HTR-8/SVneo (cell line): ENCODE measurements at regions not wholly inside any gene's neighbourhood (a gene's known extent, or its start where the extent isn't known, plus 50 kb on each side); places are given as distances from the start of the nearest gene placed in this dataset.

Experiments used
- DNase-seq: peaks from one replicate; pipeline ENCODE4 v3.0.0; 2011; ENCODE audit warnings: low spot score, mixed read lengths; ENCODE audit not compliant: insufficient read length
- FAIRE-seq: peaks from 2 replicates; lab custom pipeline; 2011; peaks lifted over from hg19 to GRCh38; lab: Jason Lieb, UNC

- FAIRE-seq, result no peak
- DNase-seq, result no peak
Observed at GRCh38 chr6:112764377-112764776, 417.2 kb downstream of the RFPL4B start.

GRCh38 chr6:112770308-112770707, 423.2 kb downstream of the RFPL4B start:
- FAIRE-seq (no peak), DNase-seq (no peak)

- DNase-seq (no peak), FAIRE-seq (no peak)
Observed at GRCh38 chr6:112773187-112773586, 426.1 kb downstream of the RFPL4B start.

GRCh38 chr6:112774319-112774718, 427.2 kb downstream of the RFPL4B start:
- DNase-seq, result no peak
- no peak for FAIRE-seq

GRCh38 chr6:112780498-112781096, 433.5 kb downstream of the RFPL4B start:
- FAIRE-seq, result no peak
- DNase-seq, result peak; percentile 47

GRCh38 chr6:112781241-112781640, 434.1 kb downstream of the RFPL4B start:
- DNase-seq, result no peak
- FAIRE-seq, result peak; percentile 26

GRCh38 chr6:112785408-112785807, 438.3 kb downstream of the RFPL4B start:
- no peak for FAIRE-seq
- no peak for DNase-seq

GRCh38 chr6:112786801-112787200, 439.7 kb downstream of the RFPL4B start:
- DNase-seq, result no peak
- FAIRE-seq, result no peak

- no peak for DNase-seq
- no peak for FAIRE-seq
Observed at GRCh38 chr6:112787371-112787770, 440.2 kb downstream of the RFPL4B start.

- no peak for FAIRE-seq
- DNase-seq, result no peak
Observed at GRCh38 chr6:112795316-112795715, 448.2 kb downstream of the RFPL4B start.

- FAIRE-seq (no peak), DNase-seq (no peak)
Observed at GRCh38 chr6:112796712-112797111, 449.6 kb downstream of the RFPL4B start.

GRCh38 chr6:112799889-112800288, 452.8 kb downstream of the RFPL4B start:
- DNase-seq, result no peak
- no peak for FAIRE-seq

GRCh38 chr6:112800439-112800838, 453.3 kb downstream of the RFPL4B start:
- FAIRE-seq, result no peak
- DNase-seq, result no peak

- no peak for FAIRE-seq
- no peak for DNase-seq
Observed at GRCh38 chr6:112800916-112801315, 453.8 kb downstream of the RFPL4B start.

GRCh38 chr6:112801468-112802080, 454.4 kb downstream of the RFPL4B start:
- no peak for FAIRE-seq
- no peak for DNase-seq

- no peak for FAIRE-seq
Observed at GRCh38 chr6:112802144-112802543, 455.0 kb downstream of the RFPL4B start.

GRCh38 chr6:112804638-112805330, 457.7 kb downstream of the RFPL4B start:
- FAIRE-seq (no peak), DNase-seq (no peak)

More at GRCh38 chr6:112802144-112802543, 455.0 kb downstream of the RFPL4B start:
- peak; percentile 37 for DNase-seq

- no peak for DNase-seq
- FAIRE-seq, result no peak
Observed at GRCh38 chr6:112806163-112806865, 459.2 kb downstream of the RFPL4B start.

- DNase-seq (no peak), FAIRE-seq (no peak)
Observed at GRCh38 chr6:112821476-112821875, 474.3 kb downstream of the RFPL4B start.

GRCh38 chr6:112822769-112823168, 475.6 kb downstream of the RFPL4B start:
- FAIRE-seq (no peak), DNase-seq (no peak)

GRCh38 chr6:112827793-112828192, 480.7 kb downstream of the RFPL4B start:
- FAIRE-seq, result no peak
- DNase-seq, result no peak
